H1 (cell line): ENCODE measurements at regions not wholly inside any gene's neighbourhood (a gene's known extent, or its start where the extent isn't known, plus 50 kb on each side); places are given as distances from the start of the nearest gene placed in this dataset.

ENCODE experiments used
- CTCF ChIA-PET: fragments of 300-600 bp; sonication (Branson Sonifier 250); formaldehyde crosslinking; loops from one replicate; lab custom pipeline; 2021; ENCODE audit not compliant: partially characterized antibody; lab: Charles Lee
- POLR2A ChIA-PET: fragments of 300-600 bp; sonication (Branson Sonifier 250); formaldehyde crosslinking; loops from one replicate; lab custom pipeline; 2021; ENCODE audit warnings: inconsistent platforms; ENCODE audit not compliant: partially characterized antibody; lab: Charles Lee
- DNase-seq, 2 experiments: peaks; one replicate each; pipeline versions ENCODE4 v3.0.0 to v3.0.0-alpha.2; 2010 to 2022; ENCODE audit warnings: low spot score in 2 of 2, low read depth in 1 of 2, mixed read lengths in 1 of 2
- FAIRE-seq: peaks from 2 replicates; lab custom pipeline; 2011; peaks lifted over from hg19 to GRCh38; lab: Jason Lieb, UNC
- H2AFZ ChIP-seq: 2 replicates; pipeline ENCODE4 v1.8.1; 2012; ENCODE audit warnings: low read length, inconsistent platforms
- H2AK5ac ChIP-seq: 2 replicates; pipeline ENCODE4 v1.6.1; 2013; ENCODE audit warnings: low read depth, low read length
- H2BK120ac ChIP-seq: replicated peaks from 2 replicates; pipeline ENCODE3; 2013; ENCODE audit warnings: low read depth, low read length, inconsistent platforms
- H2BK12ac ChIP-seq: 2 replicates; pipeline ENCODE4 v1.6.1; 2013; ENCODE audit warnings: low read depth, low read length
- H2BK15ac ChIP-seq: 2 replicates; pipeline ENCODE4 v1.6.1; 2013; ENCODE audit warnings: low read length
- H2BK20ac ChIP-seq: 2 replicates; pipeline ENCODE4 v1.6.1; 2013; ENCODE audit warnings: low read length
- H2BK5ac ChIP-seq: 2 replicates; pipeline ENCODE4 v1.6.1; 2013; ENCODE audit warnings: low read depth, low read length
- H3K14ac ChIP-seq: 2 replicates; pipeline ENCODE4 v1.6.1; 2013; ENCODE audit warnings: inconsistent platforms; ENCODE audit not compliant: insufficient read length
- H3K18ac ChIP-seq: 2 replicates; pipeline ENCODE4 v1.6.1; 2013; ENCODE audit warnings: low read length; ENCODE audit errors: extremely low read depth
- H3K23ac ChIP-seq: 2 replicates; pipeline ENCODE4 v1.6.1; 2013; ENCODE audit warnings: inconsistent platforms; ENCODE audit not compliant: insufficient read length
- H3K23me2 ChIP-seq: 2 replicates; pipeline ENCODE4 v1.6.1; 2013; ENCODE audit warnings: low read depth, low read length
- H3K27ac ChIP-seq: 2 replicates; pipeline ENCODE4 v1.6.1; 2011; ENCODE audit warnings: low read depth, low read length, inconsistent platforms
- H3K27me3 ChIP-seq, 4 experiments: replicated peaks in 1 of 4; 1 replicate in 1 of 4; 2 replicates in 3 of 4; pipeline versions ENCODE4 v1.6.1 to v1.8.1; 2011 to 2013; ENCODE audit warnings: low read length in 3 of 4, mild to moderate bottlenecking in 3 of 4, inconsistent platforms in 2 of 4, mixed read lengths in 2 of 4, moderate library complexity in 1 of 4; ENCODE audit not compliant: control insufficient read depth in 3 of 4, insufficient read depth in 3 of 4; ENCODE audit errors: extremely low read depth in 1 of 4
- H3K36me3 ChIP-seq, 4 experiments: 2 replicates each; pipeline versions ENCODE4 v1.6.1 to v1.8.1; 2011 to 2013; ENCODE audit warnings: mild to moderate bottlenecking in 4 of 4, low read length in 3 of 4, moderate library complexity in 2 of 4, control low read depth in 1 of 4, inconsistent platforms in 1 of 4; ENCODE audit not compliant: insufficient read depth in 4 of 4, control insufficient read depth in 2 of 4
- H3K4ac ChIP-seq: replicated peaks from 2 replicates; pipeline ENCODE3; 2013; ENCODE audit warnings: low read length, low read depth, mixed read lengths, inconsistent platforms; ENCODE audit not compliant: insufficient read length
- H3K4me1 ChIP-seq, 4 experiments: replicated peaks in 1 of 4; 1 replicate in 1 of 4; 2 replicates in 3 of 4; pipeline versions ENCODE4 v1.6.1 to v1.8.1; 2011 to 2013; ENCODE audit warnings: low read length in 3 of 4, inconsistent platforms in 2 of 4, mixed read lengths in 1 of 4; ENCODE audit not compliant: insufficient read depth in 4 of 4, control insufficient read depth in 3 of 4
- H3K4me2 ChIP-seq, 2 experiments: 2 replicates each; pipeline versions ENCODE4 v1.6.1 to v1.8.1; 2011 to 2013; ENCODE audit warnings: low read depth in 2 of 2, low read length in 2 of 2, control low read depth in 1 of 2, inconsistent platforms in 1 of 2, mild to moderate bottlenecking in 1 of 2; ENCODE audit not compliant: insufficient read depth in 1 of 2
- H3K4me3 ChIP-seq, 4 experiments: fragments of 200-600, 300-600 bp in 1 of 4; sonication (generic), shearing (Covaris generic), sonication (Bioruptor Twin) in 1 of 4; 2 replicates each; pipeline versions ENCODE4 v1.5.1 to v1.8.1; 2011 to 2016; ENCODE audit warnings: low read length in 4 of 4, low read depth in 3 of 4, control low read depth in 2 of 4, inconsistent platforms in 2 of 4, mild to moderate bottlenecking in 2 of 4, mixed read lengths in 1 of 4, moderate library complexity in 1 of 4; ENCODE audit not compliant: insufficient read depth in 2 of 4; ENCODE audit errors: extremely low read depth in 1 of 4
- H3K56ac ChIP-seq: replicated peaks from 2 replicates; pipeline ENCODE3; 2013; ENCODE audit warnings: low read depth, mild to moderate bottlenecking, mixed read lengths, low read length, inconsistent platforms; ENCODE audit not compliant: insufficient read length
- H3K79me1 ChIP-seq: 2 replicates; pipeline ENCODE4 v1.6.1; 2013; ENCODE audit warnings: low read depth, low read length, control low read depth
- H3K79me2 ChIP-seq, 2 experiments: 2 replicates each; pipeline versions ENCODE4 v1.6.1 to v1.8.1; 2012 to 2013; ENCODE audit warnings: low read length in 2 of 2, mild to moderate bottlenecking in 2 of 2, inconsistent platforms in 1 of 2; ENCODE audit not compliant: insufficient read depth in 2 of 2, control insufficient read depth in 1 of 2
- H3K9ac ChIP-seq, 4 experiments: replicated peaks in 1 of 4; 1 replicate in 1 of 4; 2 replicates in 3 of 4; pipeline versions ENCODE4 v1.6.1 to v1.8.1; 2011 to 2013; ENCODE audit warnings: low read depth in 3 of 4, low read length in 3 of 4, control low read depth in 2 of 4, mild to moderate bottlenecking in 2 of 4, moderate library complexity in 2 of 4, inconsistent platforms in 1 of 4; ENCODE audit errors: extremely low read depth in 1 of 4
- H3K9me3 ChIP-seq, 2 experiments: 2 replicates each; pipeline versions ENCODE4 v1.6.1 to v1.8.1; 2012 to 2013; ENCODE audit warnings: mild to moderate bottlenecking in 2 of 2, moderate library complexity in 2 of 2, control low read depth in 1 of 2, inconsistent platforms in 1 of 2, low read depth in 1 of 2, low read length in 1 of 2, mixed read lengths in 1 of 2; ENCODE audit not compliant: insufficient read depth in 2 of 2
- H4K20me1 ChIP-seq, 2 experiments: replicated peaks in 1 of 2; 2 replicates each; pipeline versions ENCODE3 to v1.8.1; 2011 to 2013; ENCODE audit warnings: inconsistent platforms in 2 of 2, low read length in 2 of 2, mild to moderate bottlenecking in 1 of 2; ENCODE audit not compliant: insufficient read depth in 2 of 2, control insufficient read depth in 1 of 2
- H4K5ac ChIP-seq: 2 replicates; pipeline ENCODE4 v1.6.1; 2013; ENCODE audit warnings: low read length, low read depth, mixed read lengths, inconsistent platforms; ENCODE audit not compliant: insufficient read length
- H4K8ac ChIP-seq: 2 replicates; pipeline ENCODE4 v1.8.0; 2013; ENCODE audit warnings: mild to moderate bottlenecking, moderate library complexity, low read length, inconsistent platforms; ENCODE audit not compliant: insufficient read depth; ENCODE audit errors: extremely low read depth
- H4K91ac ChIP-seq: replicated peaks from 2 replicates; pipeline ENCODE3; 2013; ENCODE audit warnings: low read length, mixed read lengths, inconsistent platforms; ENCODE audit not compliant: insufficient read length
- ASH2L ChIP-seq: fragments of 200-600, 300-600 bp; sonication (generic); IDR thresholded peaks from one replicate; pipeline ENCODE4 v1.7.1; 2017; ENCODE audit warnings: low read length
- ATF2 ChIP-seq: IDR thresholded peaks from 2 replicates; pipeline ENCODE4 v1.6.1; 2012; ENCODE audit warnings: low read length, inconsistent platforms
- ATF3 ChIP-seq: IDR thresholded peaks from 2 replicates; pipeline ENCODE4 v1.6.1; 2011; ENCODE audit warnings: low read depth, mild to moderate bottlenecking, low read length; ENCODE audit not compliant: insufficient read depth
- BACH1 ChIP-seq: IDR thresholded peaks from 2 replicates; pipeline ENCODE4 v1.6.1; 2012; ENCODE audit warnings: low read length, improper control_type of control experiment
- E2F6 ChIP-seq: IDR thresholded peaks from 2 replicates; pipeline ENCODE4 v1.6.1; 2012; ENCODE audit warnings: inconsistent platforms
- HDAC6 ChIP-seq: IDR thresholded peaks from one replicate; pipeline ENCODE4 v1.7.1; 2012; ENCODE audit warnings: low read depth, mild to moderate bottlenecking, inconsistent platforms, low read length, moderate library complexity
- KDM4A ChIP-seq: IDR thresholded peaks from one replicate; pipeline ENCODE4 v1.7.1; 2012; ENCODE audit warnings: low read depth, mild to moderate bottlenecking, moderate library complexity, low read length, inconsistent platforms; ENCODE audit not compliant: severe bottlenecking
- POU5F1 ChIP-seq: IDR thresholded peaks from 2 replicates; pipeline ENCODE4 v1.6.1; 2011; ENCODE audit warnings: low read depth, mild to moderate bottlenecking, low read length, moderate library complexity
- SIX5 ChIP-seq: IDR thresholded peaks from 2 replicates; pipeline ENCODE4 v1.6.1; 2011; ENCODE audit warnings: mild to moderate bottlenecking, low read depth, low read length
- YY1 ChIP-seq: IDR thresholded peaks from 2 replicates; pipeline ENCODE4 v1.6.1; 2011; ENCODE audit warnings: low read depth, mild to moderate bottlenecking, low read length
- WGBS, 2 experiments: shearing (Covaris generic) in 1 of 2; methylation state at CpG; one replicate each; pipeline versions ENCODE4 v1.1.6 to v1.1.7; 2013 to 2015; ENCODE audit warnings: low lambda C conversion rate in 2 of 2, mixed read lengths in 2 of 2, inconsistent platforms in 1 of 2, low coverage in 1 of 2, missing lambda C conversion rate in 1 of 2; ENCODE audit not compliant: insufficient replicate concordance in 2 of 2, insufficient coverage in 1 of 2, insufficient read length in 1 of 2; ENCODE audit errors: extremely low coverage in 1 of 2, missing lambda C conversion rate in 1 of 2; 5-methylcytosine and 5-hydroxymethylcytosine counted together

GRCh38 chr1:181424786-181425403, 58.4 kb upstream of the CACNA1E start:
- H3K56ac ChIP-seq: no peak overlapping the region
- 29% methylated on average over 16 of the region's 16 CpGs; no CpG with 5 or more reads in 1 of the 2 experiments for WGBS, 2 experiments
- H3K4me1 ChIP-seq: no peaks in the 10 kb centered on the region
- no peak overlapping the region for H3K27ac ChIP-seq
- no peak overlapping the region for H3K23ac ChIP-seq
- H3K14ac ChIP-seq: no peak overlapping the region
- peak overlapping the region; percentile 54; the same call in 1 of the 2 replicates for H2AFZ ChIP-seq
- no peaks in the 10 kb centered on the region for H4K20me1 ChIP-seq
- H3K4ac ChIP-seq: no peak overlapping the region
- H4K8ac ChIP-seq: no peak overlapping the region
- no peak overlapping the region for H2AK5ac ChIP-seq
- DNase-seq (peak; percentile 64 to 94), FAIRE-seq (peak; percentile 28)
- H3K79me1 ChIP-seq: no peaks in the 10 kb centered on the region
- no peak overlapping the region for H3K4me3 ChIP-seq
- ChIA-PET POLR2A (interaction anchor here (1.2 kb wide), 1 partner anchor 24 kb away, joined by 4 read pairs; no protein-coding TSS in a partner anchor), CTCF (interaction anchor here (0.6 to 2.9 kb wide), 52 partner anchors 10 to 1410 kb away, joined by 3 to 91 read pairs (median 4); no protein-coding TSS in a partner anchor)
- no peak overlapping the region for H2BK15ac ChIP-seq
- H4K91ac ChIP-seq: no peak overlapping the region
- H2BK12ac ChIP-seq: no peak overlapping the region; the same call in 1 of the 2 replicates
- no peak overlapping the region for H4K5ac ChIP-seq
- no peaks in the 10 kb centered on the region for H3K9me3 ChIP-seq
- no peaks in the 10 kb centered on the region for H3K79me2 ChIP-seq
- no peak overlapping the region for H2BK120ac ChIP-seq
- H3K23me2 ChIP-seq: peaks cover 14% of the 10 kb centered on the region; the same call in 1 of the 2 replicates
- H3K4me2 ChIP-seq: peak overlapping the region in 1 of 2 experiments; percentile 52; a peak in 2 of 4 replicates
- H3K36me3 ChIP-seq: no peaks in the 10 kb centered on the region
- H3K18ac ChIP-seq: peak overlapping the region; percentile 71
- no peak overlapping the region for H3K9ac ChIP-seq
- peaks cover 0 to 4% (median under 1%) of the 10 kb centered on the region in 4 experiments; a peak in 2 of 7 replicates for H3K27me3 ChIP-seq
- H2BK20ac ChIP-seq: no peak overlapping the region
- no peak overlapping the region for H2BK5ac ChIP-seq
- TF ChIP-seq E2F6: no peak
- TF ChIP-seq POU5F1: no peak
- TF ChIP-seq SIX5: no peak
- TF ChIP-seq YY1: peak; percentile 32; the same call in 1 of the 2 replicates
- no peak for TF ChIP-seq ASH2L
- no peak for TF ChIP-seq HDAC6
- TF ChIP-seq BACH1: no peak
- TF ChIP-seq KDM4A: no peak
- TF ChIP-seq ATF3: 0 out of 2 replicates have a peak, but pooled peaks have one; percentile 22
- no peak for TF ChIP-seq ATF2
